ENCODE measurements at regions not wholly inside any gene's neighbourhood (a gene's known extent, or its start where the extent isn't known, plus 50 kb on each side); places are given as distances from the start of the nearest gene placed in this dataset.

DNA sequence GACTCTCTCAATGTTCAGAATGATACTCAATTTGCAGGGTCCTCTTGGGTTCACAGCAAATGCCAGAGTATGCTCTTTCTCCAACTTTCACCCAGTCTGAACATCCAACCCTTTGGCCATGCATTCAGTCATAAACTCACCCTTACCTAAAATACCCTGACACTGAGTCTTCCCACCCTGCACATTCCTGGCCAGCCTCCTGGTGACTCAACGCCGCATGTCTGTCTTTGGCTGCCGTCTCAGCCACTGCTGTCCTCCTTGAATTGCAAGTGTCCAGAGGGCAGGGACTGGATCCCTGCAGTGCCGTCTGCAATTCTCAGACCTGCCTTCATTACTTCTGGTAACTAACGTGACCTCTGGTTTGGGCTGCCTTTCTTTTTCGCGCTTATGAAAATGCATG, 593.4 kb downstream of the QKI start:
- DNase-seq: no peak

DNA sequence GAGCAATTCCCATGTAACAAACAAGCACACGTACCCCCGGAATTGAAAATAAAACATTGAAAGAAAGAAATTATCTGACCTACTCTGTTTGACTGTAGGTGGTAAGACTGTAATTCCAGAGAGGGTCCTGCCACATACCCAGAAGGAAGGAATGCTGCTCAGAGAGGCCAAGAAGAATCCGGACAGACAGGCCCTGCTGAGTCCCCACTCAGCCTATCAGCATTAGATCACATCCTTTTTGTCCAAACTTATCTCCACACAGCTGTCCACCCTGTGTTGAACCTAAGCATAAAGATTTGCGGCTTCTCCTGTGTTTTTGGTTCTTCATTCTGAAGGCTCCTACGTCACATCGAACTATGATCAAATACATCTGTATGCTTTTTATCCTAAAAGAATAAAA, 591.9 kb downstream of the QKI start:
- no peak for DNase-seq

DNA sequence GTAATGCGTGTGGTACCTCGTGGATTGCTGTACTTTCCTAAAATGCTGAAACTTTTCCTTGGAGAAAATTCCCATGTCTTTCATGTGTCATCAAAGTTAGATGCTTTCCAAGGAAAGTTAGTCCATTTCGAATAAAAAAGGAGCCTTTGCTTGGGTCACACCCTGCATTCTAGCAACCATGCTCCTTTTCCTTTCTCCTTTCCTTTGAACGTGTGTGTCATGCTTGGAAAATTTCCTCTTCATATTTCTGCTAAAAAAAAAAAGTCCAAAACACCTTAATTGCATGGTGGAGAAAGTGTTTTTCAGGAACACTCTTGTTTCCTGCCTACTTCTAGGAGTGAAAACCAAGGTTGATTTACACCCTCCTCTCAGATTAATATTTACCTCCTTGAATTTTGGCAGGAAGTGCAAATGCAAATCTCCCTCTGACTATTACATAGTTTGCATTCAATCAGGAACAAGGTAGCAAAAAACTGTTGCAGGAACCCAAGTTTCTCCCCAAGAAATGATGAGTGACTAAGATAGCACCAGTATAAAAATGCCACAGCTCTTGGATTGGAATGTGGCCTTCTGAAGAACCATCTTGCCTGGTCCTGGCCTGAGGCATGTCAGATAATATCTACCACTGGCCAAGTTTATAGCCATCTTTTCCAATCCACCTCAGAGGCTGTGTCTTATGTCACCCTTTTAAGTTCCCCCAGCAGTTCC, 590.6 kb downstream of the QKI start:
- no peak for DNase-seq

DNA sequence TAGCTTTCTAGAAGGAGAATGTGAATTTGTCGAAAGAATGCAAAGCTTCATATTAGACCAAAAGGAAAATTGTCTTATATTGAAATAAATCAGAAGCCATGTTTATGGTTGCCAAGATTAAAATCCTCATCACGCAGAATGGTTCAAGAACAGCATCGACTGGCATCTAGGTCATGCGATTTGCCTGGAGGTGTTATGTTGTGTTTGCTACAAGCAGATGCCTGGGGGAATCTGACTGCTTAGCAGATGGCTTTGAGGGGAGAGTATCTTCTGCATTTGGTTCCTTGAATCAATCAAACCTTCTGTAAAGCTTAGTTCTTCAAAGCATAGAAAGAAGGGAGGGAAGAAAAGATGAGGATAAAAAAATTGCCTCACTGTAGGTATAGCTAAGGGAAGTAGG, 585.8 kb downstream of the QKI start:
- DNase-seq: no peak

DNA sequence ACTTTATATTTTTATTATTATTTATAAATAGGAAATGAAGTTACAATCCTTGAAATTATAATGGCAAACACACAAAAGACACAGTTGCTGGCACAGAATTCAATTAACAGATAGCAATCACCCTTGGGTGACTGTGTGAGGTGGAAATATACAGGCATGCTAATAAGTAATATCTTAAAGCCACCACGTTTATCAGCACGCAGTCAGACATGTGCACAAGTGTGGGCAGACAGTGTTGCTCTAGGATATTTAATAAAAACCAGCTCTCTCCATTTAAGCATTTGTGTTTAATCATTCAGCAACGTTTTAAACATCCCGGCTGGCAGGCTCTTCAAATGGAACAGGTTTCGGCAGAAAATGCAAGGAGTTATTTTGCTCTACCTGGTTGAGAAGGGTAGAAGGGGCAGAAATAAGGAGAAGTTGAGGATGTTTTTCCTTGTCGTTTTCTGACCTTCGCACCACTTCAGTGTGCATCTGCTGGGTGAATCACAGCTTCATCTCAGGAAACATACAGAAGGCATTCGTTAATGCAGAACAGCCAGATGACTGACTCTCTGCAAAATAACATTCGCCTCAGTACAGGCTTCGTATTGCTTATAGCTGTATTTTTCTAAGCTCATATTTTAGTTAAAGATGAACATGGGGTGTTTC, 585.1 kb downstream of the QKI start:
- no peak for DNase-seq

DNA sequence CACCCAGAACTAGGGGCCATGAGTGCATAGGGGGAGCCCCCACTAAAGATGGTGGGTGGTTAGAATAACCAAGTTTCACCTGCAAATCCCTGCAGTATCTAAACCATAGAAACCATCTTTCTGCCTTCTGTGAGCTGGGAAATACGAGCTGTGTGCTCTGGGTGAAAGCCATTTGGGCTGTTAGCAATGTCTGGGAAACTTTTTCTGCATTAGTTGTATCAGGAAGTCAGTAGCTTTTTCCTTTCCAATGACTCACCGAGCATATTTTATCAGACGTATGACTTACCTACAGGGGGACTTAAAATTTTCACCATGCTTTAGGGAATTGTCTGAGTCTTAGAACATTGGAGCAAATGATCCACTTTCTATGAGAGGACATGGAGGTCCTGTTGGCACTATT, 584.0 kb downstream of the QKI start:
- DNase-seq: no peak

DNA sequence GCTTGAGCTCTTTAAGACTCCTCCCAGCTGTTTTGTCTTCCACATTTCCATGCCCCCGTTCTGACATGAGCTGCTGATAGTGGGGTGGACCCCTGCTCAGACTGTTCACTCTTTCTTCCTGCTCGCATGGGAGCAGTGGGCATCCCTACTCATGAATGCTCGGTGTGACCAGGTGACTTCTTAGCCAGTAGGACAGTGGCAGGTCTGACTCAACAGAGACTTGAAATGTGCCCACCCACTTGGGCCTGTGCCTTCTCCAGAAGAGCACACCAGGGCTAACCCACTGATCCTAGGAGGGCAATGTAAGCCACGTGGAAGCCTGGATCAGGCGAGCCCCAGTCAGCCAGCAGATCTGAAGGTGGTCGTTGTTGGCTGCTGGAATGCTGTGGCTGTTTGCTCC, 582.0 kb downstream of the QKI start:
- DNase-seq: no peak

DNA sequence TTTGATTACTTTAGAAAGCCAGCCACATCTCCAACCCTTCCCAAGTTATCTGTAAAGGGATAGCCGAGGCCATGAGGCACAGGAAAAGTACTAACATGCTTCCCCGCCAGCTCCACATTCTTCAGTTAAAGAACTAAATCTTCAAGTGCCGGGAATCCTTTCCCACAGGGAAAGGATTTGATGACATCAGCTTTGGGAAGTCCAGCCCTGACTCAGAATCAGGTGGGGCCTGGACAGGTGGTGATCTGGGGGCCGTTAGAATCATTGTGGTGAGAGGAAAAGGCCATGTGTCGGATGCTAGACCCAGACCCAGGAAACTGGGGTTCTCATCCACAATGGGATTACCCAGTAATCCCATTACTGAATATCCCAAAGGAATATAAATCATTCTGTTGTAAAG, 580.0 kb downstream of the QKI start:
- DNase-seq: no peak

DNA sequence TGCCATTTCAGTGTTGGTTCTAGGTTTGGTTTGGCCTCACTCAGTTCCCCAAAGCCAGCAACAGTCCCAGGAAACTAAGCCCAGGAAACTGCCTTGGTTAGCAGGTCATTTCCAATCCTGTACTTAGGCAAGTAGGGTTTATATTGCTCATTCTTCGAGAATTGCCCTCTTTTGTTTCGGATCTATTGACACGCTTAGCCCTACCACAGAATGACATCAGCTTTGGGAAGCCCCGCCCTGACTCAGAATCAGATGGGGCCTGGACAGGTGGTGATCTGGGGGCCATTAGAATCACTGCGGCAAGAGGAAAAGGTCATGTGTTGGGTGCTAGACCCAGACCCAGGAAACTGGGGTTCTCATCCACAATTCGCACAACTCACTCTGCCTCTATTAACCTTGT, 578.2 kb downstream of the QKI start:
- DNase-seq: no peak

DNA sequence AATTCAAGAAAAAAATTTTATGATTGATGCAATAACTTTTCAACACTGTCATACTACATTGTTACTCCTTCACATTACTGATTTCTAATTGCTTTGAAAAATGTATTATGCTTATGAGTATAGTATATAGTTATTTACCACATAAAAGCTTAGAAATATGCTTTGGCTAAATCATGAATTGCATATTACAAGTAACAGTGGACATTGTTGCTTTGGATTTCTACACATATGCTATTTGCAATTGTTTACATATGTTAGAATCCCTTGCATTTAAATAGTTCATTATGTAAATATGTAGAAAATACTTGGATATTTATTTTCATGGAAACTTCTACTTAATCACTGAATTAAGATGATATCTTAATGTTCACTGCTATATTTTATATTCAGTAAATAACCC, 577.5 kb downstream of the QKI start:
- no peak for DNase-seq

DNA sequence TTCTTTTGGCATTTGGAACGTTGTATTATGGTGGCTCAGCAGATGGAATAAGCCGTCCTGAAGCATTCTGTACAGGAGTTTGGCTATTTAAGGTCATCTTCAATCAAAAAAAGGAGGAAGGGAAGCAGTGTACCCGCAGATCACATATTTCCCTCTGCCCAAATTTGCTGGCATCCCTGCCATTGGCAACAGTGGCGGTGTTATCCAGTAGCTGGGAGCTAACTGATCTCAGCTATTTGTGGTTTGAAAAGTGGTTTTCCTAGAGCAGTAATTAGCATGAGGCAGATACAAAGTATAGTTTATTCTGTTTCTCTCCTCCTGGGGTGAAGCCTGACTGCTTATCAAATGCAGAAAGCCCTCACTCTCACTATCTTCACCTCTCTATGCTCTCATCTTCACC, 576.8 kb downstream of the QKI start:
- no peak for DNase-seq

DNA sequence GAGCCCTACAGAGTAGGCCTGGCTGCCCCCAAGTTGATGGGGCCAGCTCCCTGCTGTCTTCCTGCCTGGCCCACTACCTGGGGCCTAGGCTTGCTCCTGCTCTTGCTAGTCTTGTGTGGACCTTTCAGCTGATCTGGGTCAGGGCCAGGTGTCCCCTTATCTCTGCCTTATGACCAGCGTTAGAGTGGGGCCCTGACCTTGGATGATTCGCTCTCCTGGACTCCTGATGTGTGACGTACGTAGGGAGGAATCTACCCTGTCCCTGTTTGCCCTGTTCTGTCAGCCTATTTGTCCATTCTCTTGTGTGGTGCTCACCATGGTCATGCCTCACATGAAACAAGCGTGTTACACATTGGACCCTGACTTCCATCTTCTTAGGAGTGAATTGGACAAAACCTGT, 571.8 kb downstream of the QKI start:
- DNase-seq: no peak

DNA sequence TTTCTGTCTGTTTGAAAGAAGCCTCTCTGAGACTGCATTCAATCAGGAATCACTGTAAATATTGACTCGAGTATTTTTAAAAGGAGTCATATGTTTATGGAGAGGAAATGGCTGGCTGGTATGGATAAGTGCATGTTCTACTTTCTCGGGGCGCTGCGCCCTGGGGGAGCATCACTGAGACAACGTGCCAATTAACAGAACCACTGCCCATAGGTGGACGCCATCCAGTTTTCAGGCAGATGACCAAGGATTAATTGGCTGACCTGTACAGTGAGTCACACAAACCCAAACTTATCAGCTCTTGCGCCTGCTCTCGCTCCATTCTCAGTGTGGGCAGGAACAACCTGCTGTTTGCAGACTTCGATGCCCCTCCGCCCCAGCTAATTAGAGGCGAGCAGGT, 571.2 kb downstream of the QKI start:
- DNase-seq: no peak

DNA sequence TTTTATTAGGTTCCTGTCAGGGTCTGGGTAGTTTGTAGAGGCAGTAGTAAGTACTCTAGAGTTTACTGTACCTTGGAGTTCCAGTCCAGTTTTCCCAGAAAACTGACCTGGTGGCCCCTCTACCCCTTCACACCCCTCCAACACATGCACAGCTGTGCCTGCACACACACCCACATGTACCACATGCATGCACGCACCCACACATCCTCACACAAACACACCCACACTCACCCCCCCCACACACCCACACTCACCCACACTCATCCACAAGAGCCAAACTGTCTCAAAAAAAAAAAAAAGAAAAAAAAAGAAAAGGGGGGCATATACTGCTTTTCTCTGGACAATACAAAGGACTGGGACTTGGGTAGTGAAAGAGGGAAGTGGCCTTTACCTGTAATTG, 570.5 kb downstream of the QKI start:
- DNase-seq: no peak

DNA sequence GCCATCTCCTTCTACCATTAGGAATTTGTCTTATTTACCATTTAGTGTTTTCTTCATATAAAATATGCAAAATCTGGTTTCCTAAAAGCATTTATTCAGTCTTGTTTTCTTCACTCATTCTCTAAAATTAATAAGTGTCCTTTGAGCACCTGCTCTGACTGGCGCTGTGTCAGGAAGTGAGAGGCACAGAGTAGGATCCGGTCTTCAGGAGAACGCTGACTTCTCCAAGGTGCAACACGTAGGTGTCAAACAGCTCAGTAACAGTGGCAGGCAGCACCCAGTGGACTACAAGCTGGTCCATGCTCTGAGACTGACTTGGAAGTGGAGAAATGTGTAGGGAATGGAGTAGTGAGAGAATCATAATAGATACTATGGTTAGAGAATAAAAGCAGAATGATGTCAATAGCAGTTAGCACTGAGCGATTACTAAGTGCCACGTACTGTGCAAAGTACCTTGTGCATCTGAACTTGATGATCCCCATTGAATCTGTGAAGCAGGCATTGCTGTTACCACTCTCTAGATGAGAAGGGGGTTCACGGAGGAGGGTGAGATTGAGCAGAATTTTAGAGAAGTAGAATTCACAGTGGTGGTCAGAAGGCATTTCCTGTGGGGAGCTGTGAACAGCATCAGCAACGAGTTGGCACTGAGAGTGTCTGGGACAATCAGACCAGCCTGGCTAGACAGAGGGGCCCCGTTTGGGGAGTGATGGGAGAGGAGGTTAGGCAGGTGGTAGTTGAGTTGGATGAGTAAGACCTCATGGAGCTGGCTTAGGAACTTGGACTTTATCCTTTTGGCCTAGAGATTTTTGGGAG, 569.8 kb downstream of the QKI start:
- no peak for DNase-seq

DNA sequence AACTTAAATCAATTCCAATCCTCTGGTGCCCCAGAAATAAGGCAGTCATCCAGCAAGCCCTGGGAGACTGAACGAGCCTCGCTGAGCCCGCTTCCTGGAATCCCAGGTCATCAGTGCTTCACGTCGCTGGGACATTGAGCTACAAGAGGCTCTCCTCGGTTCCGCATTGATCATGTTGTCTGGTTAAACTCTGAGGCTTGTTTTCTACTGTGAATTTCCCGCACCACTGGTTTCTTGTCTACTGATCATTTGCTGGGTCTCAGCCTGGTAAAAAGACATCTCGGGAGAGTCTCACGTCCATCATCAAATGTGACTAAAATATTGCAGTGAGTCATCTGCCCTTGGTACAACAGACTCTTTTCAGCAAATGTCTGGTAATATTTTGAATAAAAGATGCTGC, 569.2 kb downstream of the QKI start:
- DNase-seq: no peak

DNA sequence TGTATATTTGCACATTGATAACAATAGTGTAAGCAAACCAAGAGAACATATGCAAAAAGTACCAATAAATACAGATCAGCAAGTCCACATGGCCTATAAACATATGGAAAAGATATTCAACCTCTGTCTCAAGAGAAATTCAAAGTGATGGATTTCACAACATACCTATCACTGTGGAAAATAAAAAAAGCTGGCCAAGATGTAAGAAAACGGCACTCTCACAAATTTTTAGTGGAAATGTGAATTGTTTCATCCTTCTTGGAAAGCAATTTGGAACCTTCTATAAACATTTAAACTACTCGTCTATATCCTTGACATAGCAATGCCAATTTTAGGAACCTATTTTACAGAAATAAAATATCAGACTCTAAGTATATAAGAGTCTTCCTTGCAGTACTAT, 559.8 kb downstream of the QKI start:
- DNase-seq: no peak

DNA sequence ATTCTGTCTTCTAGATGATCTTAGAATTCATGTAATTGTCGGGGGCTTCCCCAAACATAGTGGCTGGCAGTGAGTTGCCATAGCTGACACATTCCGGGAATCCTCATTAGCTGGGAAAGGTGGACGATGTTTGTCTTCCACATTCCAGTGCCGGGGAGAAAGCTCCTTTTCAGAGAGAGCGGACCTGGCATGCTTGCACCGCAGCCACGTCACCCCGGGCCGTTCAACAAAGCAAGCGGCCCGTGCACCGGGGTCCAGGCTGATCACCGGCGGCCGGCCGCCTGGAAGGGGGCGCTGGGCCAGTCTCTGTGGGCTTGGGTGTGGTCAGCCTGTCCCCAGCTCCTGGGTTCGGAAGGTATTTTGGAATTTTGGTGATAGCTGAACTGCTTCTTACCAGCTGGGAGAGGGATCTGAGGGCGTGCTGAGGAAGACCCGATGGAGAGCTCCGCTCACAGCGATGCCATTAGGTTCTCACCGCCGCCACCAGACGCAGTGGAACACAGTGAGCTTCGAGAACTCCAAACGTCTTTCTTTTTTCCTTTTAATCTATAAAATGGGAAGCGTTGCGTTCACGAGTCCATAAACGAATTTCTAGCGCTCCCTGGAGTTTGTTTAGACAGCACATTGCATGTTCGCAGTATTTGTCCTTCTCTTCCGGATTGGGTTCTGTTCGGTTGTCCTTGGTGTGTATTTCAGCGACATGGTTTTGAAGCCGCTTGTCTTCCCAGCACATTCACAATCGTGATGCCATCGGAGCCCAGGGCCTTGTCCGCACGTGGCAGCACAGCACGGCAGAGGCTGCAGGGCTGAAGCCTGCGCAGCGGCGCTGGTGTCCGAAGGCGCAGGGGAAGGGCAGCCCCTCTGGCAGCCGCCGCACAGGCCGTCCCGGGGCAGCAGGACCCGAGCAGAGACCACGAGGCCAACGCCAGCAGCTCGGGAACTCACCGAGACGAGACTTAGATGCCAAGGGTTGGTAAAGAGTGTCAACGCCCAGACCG, 557.6 kb downstream of the QKI start:
- DNase-seq: no peak

DNA sequence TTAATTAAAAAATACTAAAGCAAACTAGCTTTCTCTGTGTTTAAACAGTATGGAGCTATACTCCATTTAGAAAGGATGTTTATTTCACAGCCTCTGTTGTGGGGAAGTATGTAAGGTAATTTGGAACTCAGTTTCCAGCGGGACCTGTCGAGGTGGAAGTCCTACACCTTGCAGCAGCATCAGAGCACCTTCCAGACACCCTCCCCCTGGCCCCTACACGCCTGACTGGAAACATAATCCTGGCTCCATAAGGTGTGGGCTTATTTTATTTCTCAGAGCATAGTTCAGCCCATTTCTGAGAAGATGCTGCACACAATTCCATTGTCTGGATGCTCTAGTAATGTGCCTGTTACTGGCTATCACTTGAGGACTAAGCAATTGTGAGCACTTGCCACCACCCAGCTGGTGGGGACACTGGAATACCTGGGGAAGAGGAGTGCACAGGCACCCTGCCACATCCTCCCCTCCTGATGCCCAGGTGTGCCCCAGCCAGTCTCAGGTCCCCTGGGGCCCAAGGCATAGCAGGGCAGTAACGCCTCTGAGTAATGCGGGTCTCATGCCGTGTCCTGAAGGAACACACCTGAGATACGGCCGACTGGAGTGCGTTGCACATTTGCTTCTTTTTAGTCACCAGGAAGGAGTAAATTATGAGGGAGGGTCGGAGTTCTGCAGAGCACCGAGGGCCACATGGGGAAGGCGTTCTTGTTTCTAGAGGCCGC, 556.5 kb downstream of the QKI start:
- no peak for DNase-seq

DNA sequence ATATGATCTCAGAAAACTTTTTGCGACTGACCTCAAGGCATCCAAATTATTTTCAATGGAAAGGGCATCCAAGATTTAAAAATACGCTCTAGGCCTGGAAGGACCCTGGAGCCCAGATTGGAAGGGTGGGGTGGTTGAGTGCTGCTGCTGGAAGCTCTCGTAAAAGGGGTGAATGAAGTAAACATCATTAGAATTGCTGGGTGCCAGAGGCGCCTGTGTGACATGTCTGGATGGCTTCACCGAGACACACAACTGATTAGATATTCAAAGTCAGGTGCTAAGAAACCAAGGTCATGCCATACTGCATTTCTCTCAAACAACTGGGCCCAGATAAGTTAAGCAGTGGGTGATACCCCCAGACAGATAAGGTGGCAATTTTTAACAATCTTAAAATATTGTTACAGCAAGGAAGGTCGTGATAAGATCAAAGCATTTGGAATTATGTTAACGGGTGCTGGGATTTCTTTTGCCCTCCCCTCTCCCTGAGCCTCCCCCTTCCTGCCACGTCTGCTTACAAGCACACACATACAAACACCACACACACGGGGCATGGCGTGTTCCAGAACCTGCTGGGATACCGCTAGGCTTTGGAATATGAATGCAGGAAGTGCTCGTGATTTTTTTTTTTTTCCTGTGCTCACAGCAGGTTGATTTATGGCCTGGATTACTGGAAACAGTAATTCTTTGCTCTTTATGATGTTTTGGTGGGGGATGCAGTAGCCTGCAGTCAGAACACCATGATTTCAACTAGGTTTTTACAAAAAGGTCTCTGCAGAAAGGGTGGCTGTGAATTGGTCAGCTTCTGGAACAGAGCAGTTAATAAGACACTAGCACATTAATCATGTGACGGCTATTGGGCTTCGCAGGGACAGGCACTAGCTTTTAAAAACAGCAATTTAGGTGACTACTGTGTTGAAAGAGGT, 551.2 kb downstream of the QKI start:
- no peak for DNase-seq

DNA sequence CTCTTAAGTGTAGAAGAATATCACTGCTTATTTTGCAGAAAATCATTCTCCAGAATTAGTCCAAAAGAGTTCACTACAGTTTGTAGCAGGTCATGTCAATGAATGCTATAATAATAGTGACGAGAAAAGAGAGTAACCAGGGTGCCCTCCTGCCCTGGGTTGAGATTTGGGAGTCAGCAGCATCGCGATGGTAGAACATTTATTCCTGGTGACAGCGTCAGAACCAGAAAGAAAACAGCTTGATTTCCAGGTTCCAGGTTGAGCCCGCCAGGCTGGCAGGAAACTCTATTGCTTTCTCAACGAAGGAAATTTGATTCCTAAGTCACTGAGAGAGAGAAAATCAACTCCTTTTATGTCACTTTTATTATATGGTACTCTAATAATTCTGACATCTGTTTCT, 550.3 kb downstream of the QKI start:
- no peak for DNase-seq

All from SHP77 treated with DMSO at 0.1 percent for 48 hours (cell line).